SIG-M5 treated with dmso at 0.1 percent for 504 hours (cell line): ENCODE measurements at regions not wholly inside any gene's neighbourhood (a gene's known extent, or its start where the extent isn't known, plus 50 kb on each side); places are given as distances from the start of the nearest gene placed in this dataset.

ENCODE experiments used
- DNase-seq: peaks from one replicate; lab custom pipeline; 2025; ENCODE audit not compliant: unreplicated experiment; lab: John Stamatoyannopoulos, UW

GRCh38 chr16:85433477-85433876 lies 179.6 kb upstream of the GSE1 start:
- no peak for DNase-seq

- DNase-seq: no peak
Observed at GRCh38 chr16:85435286-85435685, 177.8 kb upstream of the GSE1 start.

GRCh38 chr16:85435700-85436099 lies 177.4 kb upstream of the GSE1 start:
- no peak for DNase-seq

GRCh38 chr16:85436207-85436606 lies 176.9 kb upstream of the GSE1 start:
- no peak for DNase-seq

GRCh38 chr16:85436636-85437165 lies 176.4 kb upstream of the GSE1 start:
- no peak for DNase-seq

GRCh38 chr16:85437166-85438052 lies 175.7 kb upstream of the GSE1 start:
- peak; percentile 70 for DNase-seq

GRCh38 chr16:85438981-85439685 lies 174.0 kb upstream of the GSE1 start:
- DNase-seq: no peak

GRCh38 chr16:85440744-85441143 lies 172.4 kb upstream of the GSE1 start:
- DNase-seq: no peak

- DNase-seq: no peak
Observed at GRCh38 chr16:85441189-85441889, 171.8 kb upstream of the GSE1 start.

- no peak for DNase-seq
Observed at GRCh38 chr16:85441890-85442670, 171.0 kb upstream of the GSE1 start.

- no peak for DNase-seq
Observed at GRCh38 chr16:85443116-85443515, 170.0 kb upstream of the GSE1 start.

GRCh38 chr16:85443531-85443930 lies 169.6 kb upstream of the GSE1 start:
- DNase-seq: no peak

GRCh38 chr16:85445064-85445778 lies 167.9 kb upstream of the GSE1 start:
- DNase-seq: no peak

GRCh38 chr16:85445779-85446222 lies 167.3 kb upstream of the GSE1 start:
- DNase-seq: no peak

- DNase-seq: no peak
Observed at GRCh38 chr16:85446951-85447692, 166.0 kb upstream of the GSE1 start.

- no peak for DNase-seq
Observed at GRCh38 chr16:85447693-85448313, 165.3 kb upstream of the GSE1 start.

- DNase-seq: no peak
Observed at GRCh38 chr16:85448557-85449190, 164.4 kb upstream of the GSE1 start.

- no peak for DNase-seq
Observed at GRCh38 chr16:85449191-85449884, 163.8 kb upstream of the GSE1 start.
